Fibroblast of skin of right quadriceps (primary cell): ENCODE measurements at regions not wholly inside any gene's neighbourhood (a gene's known extent, or its start where the extent isn't known, plus 50 kb on each side); places are given as distances from the start of the nearest gene placed in this dataset.

Source experiments
- DNase-seq: peaks from one replicate; pipeline ENCODE4 v3.0.0-alpha.2; 2013

- no peak for DNase-seq
Observed at GRCh38 chr6:170110201-170111140, 180.4 kb downstream of the DLL1 start.

DNA sequence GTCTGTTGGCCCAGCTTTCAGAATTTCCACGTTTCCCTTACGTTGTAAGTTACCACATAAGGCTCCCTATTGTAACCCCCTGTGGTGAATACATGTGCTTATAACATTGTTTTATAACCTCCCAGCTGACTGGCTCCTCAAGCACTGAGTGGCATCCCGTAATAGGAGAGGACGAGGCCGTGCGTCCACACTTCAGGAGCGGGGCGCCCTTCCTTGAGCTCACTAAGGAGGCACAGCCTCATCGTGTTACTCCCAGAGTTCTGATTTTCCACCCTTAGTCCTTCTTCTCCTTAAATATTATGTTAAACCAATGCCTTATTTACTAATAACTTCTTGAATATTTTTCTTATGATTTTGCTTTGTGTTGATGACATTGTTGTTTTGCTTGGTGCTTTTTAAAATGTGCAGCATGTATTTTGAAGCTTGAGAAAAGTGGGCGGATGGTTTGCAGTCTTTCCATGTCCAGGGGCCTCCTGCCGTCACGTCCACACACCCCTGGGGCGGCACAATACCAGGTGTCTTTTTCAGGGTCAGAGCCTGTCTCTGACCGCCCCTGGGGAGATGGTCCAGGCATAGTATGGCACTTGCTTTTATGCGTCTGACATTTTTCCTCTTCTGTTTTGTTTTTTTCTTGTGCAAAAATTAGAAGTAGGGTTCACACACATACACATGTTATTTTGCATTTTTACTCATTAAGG is 181.8 kb downstream of the DLL1 start:
- DNase-seq, result no peak

DNA sequence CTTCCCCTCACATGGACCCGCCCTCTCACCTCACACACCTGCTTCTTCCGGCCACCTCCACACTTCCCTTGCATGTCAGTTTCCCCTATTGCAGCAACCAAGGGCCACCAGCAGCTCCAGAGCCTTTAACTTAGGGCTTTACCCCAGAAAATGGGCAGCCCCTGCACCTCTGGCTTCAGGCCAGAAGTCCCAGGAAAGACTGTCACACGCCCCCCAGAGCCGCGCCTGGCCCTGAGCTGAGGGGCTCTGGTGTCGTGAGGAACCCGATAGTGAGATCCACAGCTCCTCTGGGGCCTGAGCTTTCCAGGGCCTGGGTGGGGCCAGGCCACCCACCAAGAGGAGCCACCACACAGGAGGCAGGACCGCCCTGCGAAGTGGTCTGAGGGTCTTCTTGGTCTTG is 182.4 kb downstream of the DLL1 start:
- no peak for DNase-seq

- DNase-seq, result no peak
Observed at GRCh38 chr6:170107606-170108222, 183.2 kb downstream of the DLL1 start.

DNA sequence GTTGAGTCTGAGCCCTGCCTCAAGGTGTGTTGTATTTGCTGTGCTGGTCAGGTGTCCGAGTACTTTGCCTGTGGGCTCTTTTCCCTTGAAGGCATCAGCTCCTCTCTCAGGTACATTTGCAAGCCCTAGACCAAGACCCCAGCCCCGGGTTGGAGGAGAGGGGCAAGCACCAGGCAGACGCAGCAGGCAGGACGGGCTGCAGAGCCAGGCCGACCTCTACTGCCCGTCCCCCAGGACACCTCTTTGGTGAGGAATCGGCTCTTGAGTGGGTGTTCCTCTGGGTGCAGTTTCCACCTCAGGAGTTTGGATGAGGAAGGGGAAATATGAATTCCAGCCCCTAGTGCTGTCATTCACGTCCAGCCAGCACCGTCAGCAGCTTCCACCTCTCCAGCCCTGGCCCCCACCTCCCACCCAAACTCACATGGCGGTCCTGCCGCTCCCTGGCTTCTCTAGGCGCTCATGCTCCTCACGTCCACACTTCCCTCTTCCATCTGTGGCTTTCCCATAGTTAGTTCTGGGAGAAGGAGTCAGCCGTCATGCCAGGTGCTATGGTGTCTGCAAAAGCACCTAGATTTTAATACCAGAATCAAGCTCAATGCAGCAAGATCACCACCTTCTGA is 183.9 kb downstream of the DLL1 start:
- no peak for DNase-seq

GRCh38 chr6:170102582-170103481 is 188.0 kb downstream of the DLL1 start:
- DNase-seq, result no peak

GRCh38 chr6:170102038-170102437 is 188.8 kb downstream of the DLL1 start:
- DNase-seq, result no peak

GRCh38 chr6:170101281-170102035 is 189.4 kb downstream of the DLL1 start:
- DNase-seq, result no peak

DNA sequence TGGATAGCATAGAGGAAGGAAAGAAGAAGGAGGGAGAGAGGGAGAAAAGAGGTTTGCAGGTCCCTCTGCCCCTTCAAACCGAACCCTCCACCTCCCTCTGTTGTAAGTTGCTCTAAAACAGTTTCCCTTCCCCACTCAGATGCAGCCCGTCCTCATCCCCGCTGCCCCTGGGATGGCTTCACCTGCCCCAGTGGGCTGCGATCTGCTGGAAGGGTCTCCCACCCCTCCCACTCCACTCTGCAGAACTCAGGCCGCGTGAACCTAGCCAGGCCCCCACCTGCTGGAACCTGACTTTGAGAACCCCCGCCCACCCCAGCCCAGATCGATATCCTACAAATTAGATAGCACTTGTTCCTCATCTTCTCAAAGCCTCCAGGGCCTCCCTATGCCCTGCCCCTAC is 190.8 kb downstream of the DLL1 start:
- DNase-seq, result no peak

DNA sequence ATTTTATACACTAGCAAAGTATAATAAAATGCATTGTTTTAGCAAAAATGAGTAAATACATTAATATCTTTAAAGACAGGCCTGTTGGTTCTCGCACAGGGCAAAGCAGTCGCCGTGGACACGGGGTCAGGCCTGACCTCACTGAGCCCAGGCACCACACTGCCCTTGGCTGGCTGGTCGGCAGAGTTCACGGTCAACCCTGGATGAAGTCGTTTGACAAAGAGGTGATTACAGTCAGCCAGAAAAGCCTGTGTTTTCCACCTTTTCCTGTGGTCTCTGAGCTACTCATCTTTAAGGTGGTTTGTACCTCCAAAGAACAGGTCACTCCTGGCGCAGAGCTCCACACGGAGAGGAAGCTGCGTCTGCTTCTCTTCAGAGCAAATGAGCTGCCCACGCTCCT is 191.5 kb downstream of the DLL1 start:
- no peak for DNase-seq

DNA sequence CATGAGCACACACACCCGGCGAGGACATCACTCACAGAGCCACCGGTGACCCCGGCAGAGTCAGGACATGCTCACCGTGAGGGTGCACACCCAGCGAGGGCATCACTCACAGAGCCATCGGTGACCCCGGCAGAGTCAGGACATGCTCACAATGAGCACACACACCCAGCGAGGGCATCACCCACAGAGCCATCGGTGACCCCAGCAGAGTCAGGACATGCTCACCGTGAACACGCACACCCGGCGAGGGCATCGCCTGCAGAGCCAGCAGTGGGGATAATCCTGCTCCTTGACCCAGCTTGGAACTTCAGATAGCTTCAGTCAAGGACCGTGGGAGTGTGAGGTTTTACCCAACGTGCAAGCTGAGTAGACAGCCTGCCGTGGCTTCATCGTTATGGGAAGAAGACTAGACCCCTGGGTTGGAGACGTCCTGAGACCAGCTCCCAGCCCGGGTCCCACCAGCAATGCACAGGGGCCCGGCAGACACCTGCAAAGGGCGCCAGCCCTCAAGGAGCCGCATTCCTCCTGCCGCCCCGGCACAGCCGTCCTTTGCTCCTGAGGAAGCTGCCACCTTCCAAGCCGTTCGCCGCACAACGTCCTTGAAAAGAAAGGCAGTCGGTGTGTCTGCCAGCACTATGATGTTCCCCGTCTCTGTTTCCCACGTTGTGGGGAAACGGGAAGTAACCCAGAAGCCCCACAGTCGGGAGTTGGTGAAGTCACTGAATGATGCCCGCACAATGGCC is 192.3 kb downstream of the DLL1 start:
- no peak for DNase-seq

DNA sequence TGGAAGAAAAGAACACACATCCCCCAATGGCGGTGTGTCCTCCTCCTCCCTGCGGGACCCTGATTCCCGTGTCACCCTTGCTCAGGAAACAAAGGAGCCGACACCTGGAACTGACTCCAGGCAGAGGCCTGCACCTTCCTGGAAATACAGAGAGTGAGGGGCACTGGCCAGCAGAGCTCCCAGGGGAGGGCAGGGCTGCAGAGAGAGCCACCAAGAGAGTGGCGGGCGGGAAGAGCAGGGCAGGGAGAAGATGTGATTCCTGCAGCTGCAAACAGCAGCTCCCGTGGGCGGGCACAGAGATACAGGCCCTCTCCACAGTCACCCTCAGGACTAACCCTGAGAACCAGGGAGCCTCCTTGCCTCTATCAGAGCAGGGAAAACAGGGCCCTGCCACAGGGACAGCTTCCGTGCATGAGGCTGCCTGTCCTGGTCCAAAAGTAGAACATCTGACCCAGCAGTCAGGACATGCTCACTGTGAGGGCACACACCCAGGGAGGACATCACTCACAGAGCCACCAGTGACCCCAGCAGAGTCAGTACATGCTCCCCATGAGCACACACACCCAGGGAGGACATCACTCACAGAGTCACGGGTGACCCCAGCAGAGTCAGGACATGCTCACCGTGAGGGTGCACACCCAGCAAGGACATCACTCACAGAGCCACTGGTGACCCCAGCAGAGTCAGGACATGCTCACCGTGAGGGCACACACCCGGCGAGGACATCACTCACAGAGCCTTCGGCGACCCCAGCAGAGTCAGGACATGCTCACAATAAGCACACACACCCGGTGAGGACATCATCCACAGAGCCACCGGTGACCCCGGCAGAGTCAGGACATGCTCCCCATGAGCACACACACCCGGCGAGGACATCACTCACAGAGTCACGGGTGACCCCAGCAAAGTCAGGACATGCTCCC is 193.1 kb downstream of the DLL1 start:
- no peak for DNase-seq

- DNase-seq, result no peak
Observed at GRCh38 chr6:170096803-170097504, 193.9 kb downstream of the DLL1 start.

GRCh38 chr6:170096191-170096802 is 194.6 kb downstream of the DLL1 start:
- DNase-seq, result no peak

DNA sequence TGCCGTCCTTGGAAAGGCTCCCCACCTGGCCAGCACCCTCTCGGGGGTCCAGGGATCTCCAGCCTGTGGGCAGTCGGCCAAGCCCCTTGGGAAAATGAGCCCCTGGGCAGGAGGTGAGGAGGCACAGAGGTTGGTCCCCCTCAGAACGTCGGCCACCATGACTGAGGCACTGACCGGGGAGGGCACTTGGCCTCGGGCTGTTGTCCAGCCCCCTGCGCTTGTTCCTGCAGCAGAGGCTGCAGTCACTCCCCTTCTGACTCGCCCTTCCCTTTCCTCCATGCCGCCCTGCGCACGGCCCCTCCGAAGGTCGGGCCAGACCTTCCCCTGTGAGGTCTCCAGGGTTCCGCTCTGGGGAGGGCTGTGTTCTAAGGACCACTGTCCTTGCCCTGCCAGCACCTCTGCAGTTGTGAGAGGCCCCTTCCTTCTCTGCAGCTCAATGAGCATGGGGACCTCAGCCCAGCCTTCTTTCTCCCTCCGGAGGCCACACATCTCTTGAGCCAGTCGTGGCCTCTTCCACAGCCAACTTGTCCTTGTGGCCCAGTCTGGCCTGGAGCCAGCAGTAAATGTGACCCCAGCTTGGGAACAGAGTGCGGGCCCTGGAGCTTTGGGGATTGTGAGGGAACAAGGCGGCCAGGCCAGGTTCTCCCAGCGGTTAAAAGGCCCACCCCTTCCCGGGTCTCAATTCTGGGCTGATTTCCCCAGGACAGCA is 195.5 kb downstream of the DLL1 start:
- DNase-seq, result no peak

GRCh38 chr6:170094686-170095272 is 196.1 kb downstream of the DLL1 start:
- no peak for DNase-seq
